ENCODE measurements at regions not wholly inside any gene's neighbourhood (a gene's known extent, or its start where the extent isn't known, plus 50 kb on each side); places are given as distances from the start of the nearest gene placed in this dataset.
"Not testable (repeated sequence)": the region's sequence is repeated elsewhere in the genome, so short reads cannot be mapped to it uniquely, and the experiment has no call there.

DNA sequence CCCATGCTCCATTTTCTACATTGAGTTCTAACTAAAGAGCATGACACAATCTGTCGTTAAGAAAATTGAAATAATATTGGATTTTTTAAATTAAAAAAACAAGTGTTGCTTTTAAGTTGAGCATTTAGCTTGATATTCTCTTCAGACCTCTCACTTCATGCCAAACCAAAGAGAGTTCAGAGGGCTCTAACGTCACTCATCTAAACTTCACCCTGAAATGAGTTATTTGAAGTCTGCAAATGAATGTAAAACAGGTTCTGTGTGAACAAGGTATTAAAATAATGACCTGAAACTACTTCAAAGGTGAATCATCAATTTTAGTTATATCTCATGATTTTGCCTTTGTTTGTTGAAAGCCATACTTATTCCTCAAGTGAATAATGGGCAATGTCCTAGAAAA, 61.8 kb downstream of the MRPL57 start (continued):
- TF ChIP-seq, protein P1, sequence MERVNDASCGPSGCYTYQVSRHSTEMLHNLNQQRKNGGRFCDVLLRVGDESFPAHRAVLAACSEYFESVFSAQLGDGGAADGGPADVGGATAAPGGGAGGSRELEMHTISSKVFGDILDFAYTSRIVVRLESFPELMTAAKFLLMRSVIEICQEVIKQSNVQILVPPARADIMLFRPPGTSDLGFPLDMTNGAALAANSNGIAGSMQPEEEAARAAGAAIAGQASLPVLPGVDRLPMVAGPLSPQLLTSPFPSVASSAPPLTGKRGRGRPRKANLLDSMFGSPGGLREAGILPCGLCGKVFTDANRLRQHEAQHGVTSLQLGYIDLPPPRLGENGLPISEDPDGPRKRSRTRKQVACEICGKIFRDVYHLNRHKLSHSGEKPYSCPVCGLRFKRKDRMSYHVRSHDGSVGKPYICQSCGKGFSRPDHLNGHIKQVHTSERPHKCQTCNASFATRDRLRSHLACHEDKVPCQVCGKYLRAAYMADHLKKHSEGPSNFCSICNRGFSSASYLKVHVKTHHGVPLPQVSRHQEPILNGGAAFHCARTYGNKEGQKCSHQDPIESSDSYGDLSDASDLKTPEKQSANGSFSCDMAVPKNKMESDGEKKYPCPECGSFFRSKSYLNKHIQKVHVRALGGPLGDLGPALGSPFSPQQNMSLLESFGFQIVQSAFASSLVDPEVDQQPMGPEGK (CRISPR knock-in tag; IDR thresholded peaks at IDR 0.05; ENCODE audit: borderline replicate concordance): no peak
- TF ChIP-seq RARB (CRISPR knock-in tag; IDR thresholded peaks at IDR 0.05): no peak
- no peak for TF ChIP-seq ARNTL (CRISPR knock-in tag; IDR thresholded peaks at IDR 0.05; ENCODE audit: borderline replicate concordance, low read depth)
- TF ChIP-seq TOX (CRISPR knock-in tag; IDR thresholded peaks at IDR 0.05; ENCODE audit: borderline replicate concordance): no peak
- no peak for TF ChIP-seq ISL1 (CRISPR knock-in tag; IDR thresholded peaks at IDR 0.05)
- TF ChIP-seq BACH2 (CRISPR knock-in tag; IDR thresholded peaks at IDR 0.05; ENCODE audit: borderline replicate concordance): no peak

GRCh38 chr13:21240586-21240985, 64.1 kb downstream of the MRPL57 start:
- peak; percentile 47; the same call in 2 of the 3 replicates for ATAC-seq
- TF ChIP-seq ZFP3 (CRISPR knock-in tag; IDR thresholded peaks at IDR 0.05) (no peak), ESRRG (CRISPR knock-in tag; IDR thresholded peaks at IDR 0.05) (no peak), TOX (CRISPR knock-in tag; IDR thresholded peaks at IDR 0.05; ENCODE audit: borderline replicate concordance) (no peak), ZNF8 (CRISPR knock-in tag; IDR thresholded peaks at IDR 0.05) (no peak), PPARA (CRISPR knock-in tag; IDR thresholded peaks at IDR 0.05; ENCODE audit: borderline replicate concordance) (no peak), GLIS3 (CRISPR knock-in tag; IDR thresholded peaks at IDR 0.05) (no peak)

DNA sequence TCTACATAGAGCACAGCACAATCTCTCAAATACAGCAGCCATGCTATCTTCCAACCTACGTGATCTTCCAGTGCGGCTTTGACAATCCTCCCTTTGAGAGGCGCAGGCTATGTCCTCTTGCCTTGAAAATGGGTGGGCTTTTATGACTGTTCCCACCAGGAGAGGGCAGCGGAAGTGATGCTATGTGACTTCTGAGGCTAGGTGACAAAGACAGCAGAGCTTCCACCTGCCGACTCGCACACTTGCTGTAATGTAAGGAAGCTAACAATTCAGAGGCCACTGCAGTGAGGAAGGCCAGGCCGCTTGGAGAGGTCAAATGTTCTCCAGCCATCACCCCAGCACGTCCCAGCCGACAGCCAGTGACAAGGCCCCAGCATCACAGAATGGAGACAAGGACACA, 65.8 kb downstream of the MRPL57 start:
- ATAC-seq: no peak
- no peak for TF ChIP-seq PPARA (CRISPR knock-in tag; IDR thresholded peaks at IDR 0.05; ENCODE audit: borderline replicate concordance)
- TF ChIP-seq, protein P2, sequence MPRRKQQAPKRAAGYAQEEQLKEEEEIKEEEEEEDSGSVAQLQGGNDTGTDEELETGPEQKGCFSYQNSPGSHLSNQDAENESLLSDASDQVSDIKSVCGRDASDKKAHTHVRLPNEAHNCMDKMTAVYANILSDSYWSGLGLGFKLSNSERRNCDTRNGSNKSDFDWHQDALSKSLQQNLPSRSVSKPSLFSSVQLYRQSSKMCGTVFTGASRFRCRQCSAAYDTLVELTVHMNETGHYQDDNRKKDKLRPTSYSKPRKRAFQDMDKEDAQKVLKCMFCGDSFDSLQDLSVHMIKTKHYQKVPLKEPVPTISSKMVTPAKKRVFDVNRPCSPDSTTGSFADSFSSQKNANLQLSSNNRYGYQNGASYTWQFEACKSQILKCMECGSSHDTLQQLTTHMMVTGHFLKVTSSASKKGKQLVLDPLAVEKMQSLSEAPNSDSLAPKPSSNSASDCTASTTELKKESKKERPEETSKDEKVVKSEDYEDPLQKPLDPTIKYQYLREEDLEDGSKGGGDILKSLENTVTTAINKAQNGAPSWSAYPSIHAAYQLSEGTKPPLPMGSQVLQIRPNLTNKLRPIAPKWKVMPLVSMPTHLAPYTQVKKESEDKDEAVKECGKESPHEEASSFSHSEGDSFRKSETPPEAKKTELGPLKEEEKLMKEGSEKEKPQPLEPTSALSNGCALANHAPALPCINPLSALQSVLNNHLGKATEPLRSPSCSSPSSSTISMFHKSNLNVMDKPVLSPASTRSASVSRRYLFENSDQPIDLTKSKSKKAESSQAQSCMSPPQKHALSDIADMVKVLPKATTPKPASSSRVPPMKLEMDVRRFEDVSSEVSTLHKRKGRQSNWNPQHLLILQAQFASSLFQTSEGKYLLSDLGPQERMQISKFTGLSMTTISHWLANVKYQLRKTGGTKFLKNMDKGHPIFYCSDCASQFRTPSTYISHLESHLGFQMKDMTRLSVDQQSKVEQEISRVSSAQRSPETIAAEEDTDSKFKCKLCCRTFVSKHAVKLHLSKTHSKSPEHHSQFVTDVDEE (CRISPR knock-in tag; IDR thresholded peaks at IDR 0.05): no peak
- no peak for TF ChIP-seq ESRRG (CRISPR knock-in tag; IDR thresholded peaks at IDR 0.05)

DNA sequence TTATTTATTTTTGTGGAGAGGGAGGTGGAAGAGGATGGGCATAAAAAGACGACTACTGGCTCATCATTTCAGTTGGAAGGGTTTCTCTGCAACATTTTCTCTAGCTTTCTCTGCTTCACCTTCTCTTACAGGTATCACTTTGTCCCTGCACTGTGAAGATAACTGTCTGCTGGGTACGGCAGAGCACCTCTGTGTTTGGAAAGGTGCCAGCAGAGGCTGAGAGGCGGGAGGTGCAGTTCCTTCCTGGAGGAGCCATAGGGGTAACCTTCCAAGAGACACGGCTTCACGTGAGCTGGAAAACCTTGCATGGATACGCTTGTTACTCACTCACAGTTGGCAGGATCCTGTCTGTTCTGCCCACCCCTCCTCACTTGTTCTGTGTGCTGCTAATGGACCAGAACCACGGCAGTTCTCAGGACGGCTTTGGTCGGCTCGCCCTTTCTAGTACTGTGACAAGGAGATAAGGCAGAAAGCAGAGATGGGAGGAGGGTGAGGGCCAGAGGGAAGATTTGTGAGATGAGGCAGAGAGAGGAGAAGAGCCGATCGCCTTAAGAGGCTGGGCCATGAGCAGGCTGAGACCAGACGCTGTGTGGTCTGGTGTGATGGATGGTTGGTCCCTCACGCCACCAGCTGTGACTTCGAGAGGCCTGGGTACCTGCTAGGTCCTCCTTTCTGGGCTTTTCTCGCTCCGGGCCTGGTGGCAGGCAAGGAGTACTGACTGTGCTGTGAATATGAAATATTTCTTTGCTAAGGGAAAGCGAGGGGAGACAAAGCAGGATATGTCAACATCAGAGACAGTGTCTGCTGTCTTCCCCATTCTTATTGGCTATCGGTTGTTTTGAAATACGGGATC, 66.8 kb downstream of the MRPL57 start:
- no peak for TF ChIP-seq CREB5 (CRISPR knock-in tag; IDR thresholded peaks at IDR 0.05; ENCODE audit: low read depth)
- no peak for TF ChIP-seq TOX (CRISPR knock-in tag; IDR thresholded peaks at IDR 0.05; ENCODE audit: borderline replicate concordance)
- no peak for TF ChIP-seq SNAI2 (CRISPR knock-in tag; IDR thresholded peaks at IDR 0.05)
- no peak for TF ChIP-seq ZC3H10 (CRISPR knock-in tag; IDR thresholded peaks at IDR 0.05)
- no peak for TF ChIP-seq ZFP3 (CRISPR knock-in tag; IDR thresholded peaks at IDR 0.05)
- TF ChIP-seq, protein P1 (CRISPR knock-in tag; IDR thresholded peaks at IDR 0.05; ENCODE audit: borderline replicate concordance): no peak
- TF ChIP-seq GLIS3 (CRISPR knock-in tag; IDR thresholded peaks at IDR 0.05): no peak
- no peak for TF ChIP-seq ZNF8 (CRISPR knock-in tag; IDR thresholded peaks at IDR 0.05)
- TF ChIP-seq ZNF70 (CRISPR knock-in tag; IDR thresholded peaks at IDR 0.05): no peak
- TF ChIP-seq ISL1 (CRISPR knock-in tag; IDR thresholded peaks at IDR 0.05): no peak
- TF ChIP-seq TCF4 (CRISPR knock-in tag; IDR thresholded peaks at IDR 0.05; ENCODE audit: borderline replicate concordance): no peak
- no peak for TF ChIP-seq POU6F1 (CRISPR knock-in tag; IDR thresholded peaks at IDR 0.05; ENCODE audit: borderline replicate concordance, low read depth)
- no peak for TF ChIP-seq ESRRG (CRISPR knock-in tag; IDR thresholded peaks at IDR 0.05)
- TF ChIP-seq BACH2 (CRISPR knock-in tag; IDR thresholded peaks at IDR 0.05; ENCODE audit: borderline replicate concordance): no peak
- TF ChIP-seq OSR1 (CRISPR knock-in tag; IDR thresholded peaks at IDR 0.05): no peak
- TF ChIP-seq, protein P2 (CRISPR knock-in tag; IDR thresholded peaks at IDR 0.05): no peak
- TF ChIP-seq CSDC2 (CRISPR knock-in tag; IDR thresholded peaks at IDR 0.05): no peak
- TF ChIP-seq ZFP30 (CRISPR knock-in tag; IDR thresholded peaks at IDR 0.05): no peak
- ATAC-seq: no peak

DNA sequence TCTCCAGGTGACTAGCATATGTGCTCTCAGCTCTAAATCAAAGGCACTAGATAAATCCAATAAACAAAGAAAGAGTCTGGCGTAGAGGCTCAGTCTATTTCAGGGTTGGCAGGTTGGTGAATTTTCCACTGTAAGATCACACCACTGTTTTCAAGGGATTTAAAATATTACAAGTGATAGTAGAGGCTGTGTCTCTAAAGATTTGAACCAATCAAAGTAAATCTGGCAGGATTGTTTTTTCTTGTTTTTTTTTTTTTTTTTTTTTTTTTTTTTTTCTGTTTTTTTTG, 67.4 kb downstream of the MRPL57 start:
- ATAC-seq: not testable (repeated sequence)
